Ectodermal cell (in vitro differentiated cells): ENCODE measurements at regions not wholly inside any gene's neighbourhood (a gene's known extent, or its start where the extent isn't known, plus 50 kb on each side); places are given as distances from the start of the nearest gene placed in this dataset.

Experiments used
- H3K27ac ChIP-seq: 2 replicates; pipeline ENCODE4 v1.7.0; 2013; ENCODE audit warnings: mild to moderate bottlenecking, low read depth, low read length; ENCODE audit not compliant: insufficient read depth, poor library complexity, severe bottlenecking
- H3K27me3 ChIP-seq: 2 replicates; pipeline ENCODE4 v1.7.0; 2013; ENCODE audit warnings: mild to moderate bottlenecking, low read length; ENCODE audit not compliant: insufficient read depth, control insufficient read depth, poor library complexity, severe bottlenecking
- H3K36me3 ChIP-seq: one replicate; pipeline ENCODE4 v1.7.0; 2013; ENCODE audit warnings: low read length; ENCODE audit not compliant: control insufficient read depth, insufficient read depth
- H3K4me1 ChIP-seq: one replicate; pipeline ENCODE4 v1.7.0; 2013; ENCODE audit warnings: low read length; ENCODE audit not compliant: control insufficient read depth, insufficient read depth
- H3K4me3 ChIP-seq: 2 replicates; pipeline ENCODE4 v1.7.0; 2013; ENCODE audit warnings: low read depth, low read length, control low read depth; ENCODE audit not compliant: insufficient read depth
- H3K9me3 ChIP-seq: 2 replicates; pipeline ENCODE4 v1.7.0; 2013; ENCODE audit warnings: mild to moderate bottlenecking, low read length, moderate library complexity; ENCODE audit not compliant: control insufficient read depth
- WGBS, 2 experiments: methylation state at CpG; one replicate each; pipeline ENCODE4 v1.1.7; 2013; ENCODE audit warnings: missing lambda C conversion rate in 2 of 2; 5-methylcytosine and 5-hydroxymethylcytosine counted together

GRCh38 chr4:96152824-96153223 lies 312.9 kb downstream of the PDHA2 start:
- no CpG with 5 or more reads among the region's 2 CpGs for WGBS, 2 experiments
- Histone ChIP-seq H3K27me3 (no peaks in the 10 kb centered on the region), H3K4me3 (no peak overlapping the region), H3K4me1 (no peaks in the 10 kb centered on the region), H3K27ac (no peak overlapping the region), H3K9me3 (no peaks in the 10 kb centered on the region), H3K36me3 (no peaks in the 10 kb centered on the region)

GRCh38 chr4:96154676-96155075 lies 314.8 kb downstream of the PDHA2 start:
- Histone ChIP-seq H3K4me3 (no peak overlapping the region), H3K4me1 (no peaks in the 10 kb centered on the region), H3K9me3 (no peaks in the 10 kb centered on the region), H3K27me3 (no peaks in the 10 kb centered on the region), H3K27ac (no peak overlapping the region), H3K36me3 (no peaks in the 10 kb centered on the region)
- WGBS, 2 experiments = 86 to 100% methylated on average over 1 to 2 of the region's 2 CpGs

GRCh38 chr4:96162636-96163035 lies 322.7 kb downstream of the PDHA2 start:
- WGBS, 2 experiments = 29 to 55% methylated on average over 1 of the region's 1 CpG
- Histone ChIP-seq H3K4me3 (no peak overlapping the region), H3K36me3 (no peaks in the 10 kb centered on the region), H3K4me1 (no peaks in the 10 kb centered on the region), H3K27ac (no peak overlapping the region), H3K27me3 (no peaks in the 10 kb centered on the region), H3K9me3 (no peaks in the 10 kb centered on the region)

- no peaks in the 10 kb centered on the region for H3K4me1 ChIP-seq
- H3K27ac ChIP-seq = no peak overlapping the region
- no peak overlapping the region for H3K4me3 ChIP-seq
- H3K9me3 ChIP-seq = no peaks in the 10 kb centered on the region
- no peaks in the 10 kb centered on the region for H3K27me3 ChIP-seq
- H3K36me3 ChIP-seq = no peaks in the 10 kb centered on the region
- WGBS, 2 experiments = 93% methylated on average over 3 of the region's 3 CpGs
Measured at GRCh38 chr4:96164814-96165351, 325.0 kb downstream of the PDHA2 start.

GRCh38 chr4:96166806-96167205 lies 326.9 kb downstream of the PDHA2 start:
- Histone ChIP-seq H3K4me3 (no peak overlapping the region), H3K27me3 (no peaks in the 10 kb centered on the region), H3K36me3 (no peaks in the 10 kb centered on the region), H3K9me3 (no peaks in the 10 kb centered on the region), H3K27ac (no peak overlapping the region), H3K4me1 (no peaks in the 10 kb centered on the region)

- 95 to 97% methylated on average over 14 of the region's 14 CpGs for WGBS, 2 experiments
- H3K36me3 ChIP-seq = no peaks in the 10 kb centered on the region
- no peak overlapping the region for H3K4me3 ChIP-seq
- no peaks in the 10 kb centered on the region for H3K9me3 ChIP-seq
- no peaks in the 10 kb centered on the region for H3K27me3 ChIP-seq
- H3K4me1 ChIP-seq = no peaks in the 10 kb centered on the region
- no peak overlapping the region for H3K27ac ChIP-seq
Measured at GRCh38 chr4:96170198-96170597, 330.3 kb downstream of the PDHA2 start.

GRCh38 chr4:96173756-96174155 lies 333.9 kb downstream of the PDHA2 start:
- Histone ChIP-seq H3K9me3 (no peaks in the 10 kb centered on the region), H3K4me1 (no peaks in the 10 kb centered on the region), H3K4me3 (no peak overlapping the region), H3K27me3 (no peaks in the 10 kb centered on the region), H3K36me3 (no peaks in the 10 kb centered on the region), H3K27ac (no peak overlapping the region)
- 88% methylated on average over 2 of the region's 3 CpGs; no CpG with 5 or more reads in 1 of the 2 experiments for WGBS, 2 experiments

GRCh38 chr4:96175871-96176270 lies 336.0 kb downstream of the PDHA2 start:
- H3K4me1 ChIP-seq = no peaks in the 10 kb centered on the region
- 93 to 99% methylated on average over 4 of the region's 4 CpGs for WGBS, 2 experiments
- H3K27me3 ChIP-seq = no peaks in the 10 kb centered on the region
- no peaks in the 10 kb centered on the region for H3K36me3 ChIP-seq
- no peak overlapping the region for H3K4me3 ChIP-seq
- H3K27ac ChIP-seq = no peak overlapping the region
- H3K9me3 ChIP-seq = no peaks in the 10 kb centered on the region

- Histone ChIP-seq H3K36me3 (no peaks in the 10 kb centered on the region), H3K4me3 (no peak overlapping the region), H3K27ac (no peak overlapping the region), H3K9me3 (no peaks in the 10 kb centered on the region), H3K27me3 (no peaks in the 10 kb centered on the region), H3K4me1 (no peaks in the 10 kb centered on the region)
- WGBS, 2 experiments = 94 to 95% methylated on average over 3 of the region's 3 CpGs
Measured at GRCh38 chr4:96183611-96184010, 343.7 kb downstream of the PDHA2 start.

GRCh38 chr4:96186593-96186992 lies 346.7 kb downstream of the PDHA2 start:
- H3K4me3 ChIP-seq = no peak overlapping the region
- H3K4me1 ChIP-seq = no peaks in the 10 kb centered on the region
- H3K27me3 ChIP-seq = no peaks in the 10 kb centered on the region
- H3K27ac ChIP-seq = no peak overlapping the region
- H3K36me3 ChIP-seq = no peaks in the 10 kb centered on the region
- no peaks in the 10 kb centered on the region for H3K9me3 ChIP-seq
- 89 to 94% methylated on average over 2 of the region's 2 CpGs for WGBS, 2 experiments

GRCh38 chr4:96189761-96190160 lies 349.9 kb downstream of the PDHA2 start:
- Histone ChIP-seq H3K4me3 (no peak overlapping the region), H3K27me3 (no peaks in the 10 kb centered on the region), H3K9me3 (no peaks in the 10 kb centered on the region), H3K4me1 (no peaks in the 10 kb centered on the region), H3K27ac (no peak overlapping the region), H3K36me3 (no peaks in the 10 kb centered on the region)
